OCI-LY1 (cell line): ENCODE measurements at regions not wholly inside any gene's neighbourhood (a gene's known extent, or its start where the extent isn't known, plus 50 kb on each side); places are given as distances from the start of the nearest gene placed in this dataset.

Experiments
- CTCF ChIP-seq: fragments of 200-600 bp; sonication (generic), shearing (Covaris generic); IDR thresholded peaks from 2 replicates; pipeline ENCODE4 v1.5.1; 2017; ENCODE audit warnings: mild to moderate bottlenecking, antibody characterized with exemption, low read length, moderate library complexity, mixed read lengths
- EZH2 ChIP-seq: fragments of 200-600 bp; sonication (generic), shearing (Covaris generic); IDR thresholded peaks from 2 replicates; pipeline ENCODE4 v1.8.0; 2017; ENCODE audit warnings: borderline replicate concordance, mixed run types, mild to moderate bottlenecking, antibody characterized with exemption, low read length, moderate library complexity, mixed read lengths

- TF ChIP-seq CTCF: no peak
- no peak for TF ChIP-seq EZH2
Observed at GRCh38 chr4:59553721-59554091, 1646.4 kb upstream of the ADGRL3 start.
